ENCODE measurements at regions not wholly inside any gene's neighbourhood (a gene's known extent, or its start where the extent isn't known, plus 50 kb on each side); places are given as distances from the start of the nearest gene placed in this dataset.

DNA sequence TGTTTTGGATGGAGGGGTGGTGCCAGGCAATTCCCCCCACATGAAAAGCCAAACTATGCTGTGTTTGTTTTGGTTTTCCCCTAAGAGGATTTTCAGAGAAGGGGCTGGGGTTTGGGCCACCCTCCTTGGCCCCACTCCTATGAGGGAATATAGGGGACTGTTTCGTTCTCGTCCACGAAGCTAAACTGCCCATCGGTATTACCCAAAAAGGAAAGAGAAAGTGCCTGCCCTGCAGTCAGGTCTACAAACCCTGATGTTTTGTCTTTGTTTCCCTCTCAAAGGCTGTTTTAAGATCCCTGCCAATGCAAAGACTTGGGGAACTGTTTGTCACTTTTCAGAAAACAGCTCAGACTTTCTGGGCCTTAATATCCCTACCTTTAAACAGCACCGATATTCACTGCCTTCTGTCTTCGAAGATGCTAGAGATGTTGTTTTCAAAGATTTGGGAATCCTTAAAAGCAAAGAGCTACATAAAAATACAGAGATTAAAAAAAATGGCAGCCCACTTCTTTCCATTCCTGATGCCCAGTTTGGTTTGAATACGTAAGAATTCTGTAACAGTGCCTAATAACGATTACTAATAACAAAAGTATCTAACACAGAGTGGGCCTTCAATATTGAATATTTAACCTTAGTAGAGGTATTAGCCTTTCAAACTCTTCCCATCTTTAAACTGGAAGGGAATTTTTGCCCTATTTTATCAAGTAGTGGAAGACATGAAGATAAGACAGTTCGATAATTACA lies 518.4 kb downstream of the MED13L start:
- peak; percentile 10 for DNase-seq (ENCODE audit: low spot score)

DNA sequence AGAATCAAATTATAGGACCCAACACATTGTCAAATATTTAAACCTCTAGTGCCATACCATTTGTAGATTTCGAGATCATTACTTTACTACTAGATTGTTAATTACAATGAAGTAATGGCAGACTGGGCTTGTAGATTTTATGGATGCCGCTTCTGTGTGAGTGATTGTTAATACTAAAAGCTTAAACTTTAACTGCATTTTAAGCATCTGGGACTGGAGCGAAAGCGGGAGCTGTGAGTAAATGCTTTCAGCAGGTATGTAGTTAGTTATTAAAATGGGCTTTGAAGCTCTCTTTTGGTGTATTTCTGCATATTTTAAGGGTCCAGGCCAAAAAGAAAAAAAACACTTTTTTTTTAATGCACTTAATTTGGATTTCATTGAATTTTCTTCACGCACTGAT lies 519.3 kb downstream of the MED13L start:
- DNase-seq (ENCODE audit: low spot score): peak; percentile 17

GRCh38 chr12:115756804-115757203 lies 520.7 kb downstream of the MED13L start:
- DNase-seq (ENCODE audit: low spot score): no peak

DNA sequence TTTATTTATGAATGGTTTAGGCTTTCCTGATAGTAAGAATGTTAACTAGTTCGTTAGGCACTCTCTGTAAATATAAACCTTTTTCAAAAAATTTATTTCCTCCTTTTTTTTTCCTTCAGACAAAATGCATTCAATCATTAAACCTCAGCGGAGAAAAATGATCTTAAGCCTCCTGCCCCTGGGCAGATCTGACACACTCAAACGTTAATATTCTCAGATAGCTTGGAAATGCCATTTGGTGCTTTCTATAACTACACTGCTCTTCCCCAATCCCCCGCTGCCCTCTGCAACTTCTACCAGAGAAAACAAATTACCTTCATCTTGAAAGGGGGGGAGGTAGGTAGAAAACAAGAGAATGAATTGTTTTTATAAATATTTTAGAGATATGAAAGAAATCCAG lies 521.2 kb downstream of the MED13L start:
- DNase-seq (ENCODE audit: low spot score): no peak

- DNase-seq (ENCODE audit: low spot score): no peak
Measured at GRCh38 chr12:115755725-115756085, 521.8 kb downstream of the MED13L start.

- no peak for DNase-seq (ENCODE audit: low spot score)
Measured at GRCh38 chr12:115755061-115755724, 522.3 kb downstream of the MED13L start.

DNA sequence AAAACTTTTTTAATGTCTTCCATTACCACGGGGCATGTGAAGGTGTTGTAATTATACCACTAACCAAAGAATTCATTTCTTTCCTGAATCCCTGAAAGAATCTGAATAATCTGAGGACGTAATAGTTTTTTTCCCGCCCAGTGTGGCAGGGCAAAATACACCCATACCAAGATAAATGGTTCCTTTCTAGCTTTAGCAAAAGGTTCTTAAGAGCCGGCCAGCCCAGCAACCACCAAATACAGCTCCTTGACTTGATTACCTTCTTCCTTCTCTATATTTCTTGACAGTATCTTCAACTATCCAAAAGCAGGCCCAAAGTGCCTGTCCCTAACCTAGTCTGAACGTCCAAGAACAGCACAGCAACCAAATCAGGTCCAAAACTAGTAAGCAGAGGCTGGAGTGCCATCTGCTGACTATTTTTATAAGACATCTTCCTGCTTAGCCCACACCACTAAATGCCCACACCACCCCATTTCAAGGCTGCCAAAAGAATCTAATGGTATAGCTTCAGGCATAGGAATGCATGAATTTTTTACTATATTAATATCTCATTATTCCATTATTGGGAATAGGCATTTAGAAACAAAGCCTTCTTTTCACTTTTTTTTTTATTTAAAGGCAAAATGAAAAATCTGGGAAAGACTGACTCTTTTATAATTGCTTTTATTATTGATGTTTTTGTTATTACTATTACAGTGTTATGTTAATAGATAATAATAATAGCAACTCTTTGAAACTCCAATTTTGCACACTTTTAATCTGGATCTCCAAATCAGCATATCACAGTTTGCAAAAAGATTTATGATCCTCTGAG lies 524.4 kb downstream of the MED13L start:
- DNase-seq (ENCODE audit: low spot score): peak; percentile 54

- DNase-seq (ENCODE audit: low spot score): no peak
Measured at GRCh38 chr12:115752156-115752555, 525.3 kb downstream of the MED13L start.

- DNase-seq (ENCODE audit: low spot score): no peak
Measured at GRCh38 chr12:115750340-115750739, 527.2 kb downstream of the MED13L start.

DNA sequence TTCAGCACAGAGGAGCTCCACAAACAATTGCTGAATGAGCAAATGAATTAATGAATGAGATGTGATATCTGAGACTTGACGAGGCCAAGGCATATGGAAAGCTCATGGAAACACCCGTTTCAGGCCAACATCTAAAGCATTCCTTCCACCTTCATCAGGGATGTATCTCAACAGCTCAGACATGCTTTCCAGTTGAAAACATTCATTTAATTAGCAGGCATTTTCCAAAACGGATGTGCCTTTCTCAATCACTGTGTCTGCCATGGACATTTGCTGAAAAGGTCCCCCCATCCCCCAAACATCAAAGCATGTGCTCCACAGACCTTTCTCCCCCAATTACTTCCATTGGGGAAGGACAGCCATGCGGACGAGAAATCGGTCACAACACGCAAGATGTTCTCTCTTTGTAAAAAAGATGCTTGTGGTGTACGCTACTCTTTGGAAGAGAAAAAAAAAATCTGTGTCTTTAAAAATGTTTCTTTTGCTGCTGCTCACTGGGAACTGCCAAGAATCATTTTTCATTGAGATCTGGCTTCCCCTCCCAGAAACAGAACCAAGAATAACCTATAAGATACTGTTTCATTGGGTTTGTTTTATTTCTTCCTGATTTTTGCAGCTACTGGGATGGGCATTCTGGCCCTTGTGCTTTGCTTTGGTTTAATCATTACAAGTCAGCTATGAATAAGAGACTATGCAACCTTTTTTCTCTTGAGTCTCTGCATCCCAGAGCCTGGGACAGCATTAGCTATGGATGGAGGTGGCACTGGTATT lies 528.2 kb downstream of the MED13L start:
- no peak for DNase-seq (ENCODE audit: low spot score)

DNA sequence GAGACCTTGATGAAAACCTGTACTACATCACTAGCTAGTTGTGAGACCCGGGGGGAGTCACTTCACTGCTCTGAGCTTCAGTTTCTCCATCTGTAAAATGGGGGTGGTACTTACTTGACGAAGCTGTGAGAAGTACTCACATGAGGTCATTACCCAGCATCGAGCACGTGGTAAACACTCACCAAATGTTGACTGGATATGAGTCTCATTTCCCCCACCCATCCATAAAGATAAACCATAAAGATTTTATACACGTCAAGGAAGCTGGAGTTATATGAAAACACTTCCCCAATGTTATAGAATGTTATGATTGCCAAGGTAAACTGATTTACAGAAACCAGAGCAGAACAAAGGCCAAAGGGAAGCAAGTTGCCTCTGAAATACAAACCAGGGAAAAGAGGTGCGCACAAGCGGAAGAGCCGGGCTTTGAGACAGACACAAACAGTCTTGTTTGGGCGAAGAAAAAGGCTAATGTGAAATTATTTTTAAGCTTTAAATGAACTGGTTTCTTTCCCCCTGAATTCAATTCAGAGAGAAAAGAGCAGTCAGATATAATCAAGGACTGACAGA lies 536.8 kb downstream of the MED13L start:
- no peak for DNase-seq (ENCODE audit: low spot score)

GRCh38 chr12:115737895-115738294 lies 539.6 kb downstream of the MED13L start:
- no peak for DNase-seq (ENCODE audit: low spot score)

- no peak for DNase-seq (ENCODE audit: low spot score)
Measured at GRCh38 chr12:115736360-115736759, 541.1 kb downstream of the MED13L start.

DNA sequence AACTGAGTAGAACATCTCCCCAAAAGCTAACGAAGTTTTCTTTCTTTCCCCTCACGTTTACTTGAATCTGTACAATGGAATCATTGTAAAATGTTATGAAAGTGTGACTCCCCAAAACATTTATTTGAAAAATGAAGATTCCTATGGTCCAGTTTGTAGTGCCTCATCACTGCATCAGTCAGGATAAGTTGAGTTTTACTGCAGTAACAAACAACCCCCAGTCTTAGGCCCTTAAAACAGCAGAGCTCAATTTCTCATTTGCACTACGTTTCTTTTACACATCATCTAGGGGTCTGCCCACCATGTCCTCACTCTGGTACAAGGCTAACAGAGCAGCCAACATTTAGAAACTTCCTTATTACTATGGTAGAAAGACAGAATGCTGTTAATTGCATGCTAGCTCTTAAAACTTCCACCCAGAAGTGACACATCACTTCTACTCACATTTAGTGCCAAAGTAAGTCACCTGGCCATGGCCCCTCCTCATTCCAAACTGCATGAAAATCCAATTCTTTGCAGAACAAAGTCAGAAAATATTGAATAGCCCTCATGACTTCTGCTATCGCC lies 546.4 kb downstream of the MED13L start:
- DNase-seq (ENCODE audit: low spot score): no peak

- DNase-seq (ENCODE audit: low spot score): no peak
Measured at GRCh38 chr12:115726691-115727090, 550.8 kb downstream of the MED13L start.

GRCh38 chr12:115722181-115722580 lies 555.3 kb downstream of the MED13L start:
- no peak for DNase-seq (ENCODE audit: low spot score)

DNA sequence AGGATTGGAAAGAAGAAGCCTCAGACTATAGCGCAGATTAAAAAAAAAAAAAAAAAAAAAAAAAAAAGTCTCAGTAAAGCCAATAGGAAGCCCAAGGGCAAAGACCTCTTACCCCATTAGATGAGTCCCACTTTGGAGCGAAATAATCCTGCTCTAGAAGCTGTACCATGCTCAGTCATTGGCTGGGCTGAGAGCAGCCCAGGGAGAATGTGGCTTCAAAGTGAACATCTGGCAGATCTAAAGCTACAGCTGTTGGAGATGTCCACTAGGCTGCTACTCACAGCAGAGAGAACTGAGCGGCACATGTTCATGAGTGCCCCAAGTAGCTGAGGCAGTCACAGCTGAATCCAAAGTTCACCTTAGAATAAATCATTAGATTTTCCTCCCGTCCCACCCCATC lies 560.9 kb downstream of the MED13L start:
- DNase-seq (ENCODE audit: low spot score): no peak

GRCh38 chr12:115712676-115713075 lies 564.8 kb downstream of the MED13L start:
- DNase-seq (ENCODE audit: low spot score): no peak

DNA sequence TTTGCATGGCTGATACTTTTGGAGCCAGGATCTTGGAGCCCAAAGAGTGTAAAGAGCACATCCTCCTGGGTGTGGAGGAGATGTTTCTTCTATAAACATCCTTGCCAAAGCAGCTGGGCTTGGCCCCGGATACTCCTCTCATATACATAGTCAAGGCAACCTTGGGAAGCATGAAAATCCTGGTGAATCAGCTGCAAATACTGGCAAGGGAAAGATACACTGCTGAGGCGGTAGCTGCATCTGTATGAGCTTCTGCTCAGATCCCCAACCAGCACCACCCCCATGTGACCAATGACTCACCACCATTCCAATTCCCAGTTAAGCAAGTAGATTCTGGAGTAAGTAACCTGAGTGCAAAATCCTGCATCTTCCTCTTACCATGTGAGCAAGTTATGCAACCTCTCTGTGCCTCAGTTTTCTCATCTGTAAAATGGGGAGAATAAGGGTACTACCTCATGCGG lies 567.4 kb downstream of the MED13L start:
- DNase-seq (ENCODE audit: low spot score): no peak

GRCh38 chr12:115709540-115710011 lies 567.9 kb downstream of the MED13L start:
- no peak for DNase-seq (ENCODE audit: low spot score)

DNA sequence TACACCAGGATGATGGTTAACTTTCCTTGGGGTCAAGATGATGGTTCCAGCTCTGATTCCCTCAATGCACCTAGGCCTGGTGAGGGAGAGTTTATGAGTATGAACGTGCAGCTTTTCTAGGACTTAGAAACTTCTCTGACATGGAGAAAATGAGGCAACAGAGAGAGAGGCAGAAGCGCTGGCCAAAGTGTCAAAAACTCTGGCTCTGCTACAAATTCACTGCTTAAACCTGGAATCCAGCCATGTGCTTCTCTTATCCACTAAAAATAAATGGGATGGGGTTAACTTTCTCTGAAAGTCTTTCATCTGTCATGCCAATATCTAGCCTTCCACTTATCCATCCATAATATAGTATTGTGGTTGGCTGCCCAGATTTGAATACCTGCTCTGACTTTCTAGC lies 568.7 kb downstream of the MED13L start:
- no peak for DNase-seq (ENCODE audit: low spot score)

Measured in ecto neural progenitor cell (in vitro differentiated cells).